ENCODE measurements at regions not wholly inside any gene's neighbourhood (a gene's known extent, or its start where the extent isn't known, plus 50 kb on each side); places are given as distances from the start of the nearest gene placed in this dataset.

GRCh38 chr3:104598848-104599511 lies 767.7 kb upstream of the ALCAM start:
- H3K27ac Mint-ChIP-seq, result no peak overlapping the region
- no peak overlapping the region for H3K4me3 Mint-ChIP-seq
- H3K4me1 Mint-ChIP-seq (ENCODE audit: low read depth), result no peaks in the 10 kb centered on the region
- no peaks in the 10 kb centered on the region for H3K36me3 Mint-ChIP-seq (ENCODE audit: low read depth)
- H3K9me3 Mint-ChIP-seq, result no peaks in the 10 kb centered on the region
- H3K27me3 Mint-ChIP-seq, result peaks cover 3% of the 10 kb centered on the region

- Mint-ChIP-seq H3K27me3 (peaks cover 9% of the 10 kb centered on the region), H3K36me3 (ENCODE audit: low read depth) (no peaks in the 10 kb centered on the region), H3K27ac (no peak overlapping the region), H3K4me1 (ENCODE audit: low read depth) (no peaks in the 10 kb centered on the region), H3K4me3 (no peak overlapping the region), H3K9me3 (no peaks in the 10 kb centered on the region)
Measured at GRCh38 chr3:104604326-104605010, 762.2 kb upstream of the ALCAM start.

- H3K4me1 Mint-ChIP-seq (ENCODE audit: low read depth), result no peaks in the 10 kb centered on the region
- H3K36me3 Mint-ChIP-seq (ENCODE audit: low read depth), result no peaks in the 10 kb centered on the region
- no peak overlapping the region for H3K27ac Mint-ChIP-seq
- peaks cover 12% of the 10 kb centered on the region for H3K27me3 Mint-ChIP-seq
- H3K9me3 Mint-ChIP-seq, result no peaks in the 10 kb centered on the region
- H3K4me3 Mint-ChIP-seq, result no peak overlapping the region
Measured at GRCh38 chr3:104606812-104607211, 759.9 kb upstream of the ALCAM start.

GRCh38 chr3:104610730-104611652 lies 755.7 kb upstream of the ALCAM start:
- Mint-ChIP-seq H3K4me1 (ENCODE audit: low read depth) (no peaks in the 10 kb centered on the region), H3K4me3 (no peak overlapping the region), H3K9me3 (no peaks in the 10 kb centered on the region), H3K27me3 (peaks cover 3% of the 10 kb centered on the region), H3K36me3 (ENCODE audit: low read depth) (no peaks in the 10 kb centered on the region), H3K27ac (no peak overlapping the region)

- Mint-ChIP-seq H3K36me3 (ENCODE audit: low read depth) (no peaks in the 10 kb centered on the region), H3K27me3 (peaks cover 3% of the 10 kb centered on the region), H3K27ac (no peak overlapping the region), H3K4me1 (ENCODE audit: low read depth) (no peaks in the 10 kb centered on the region), H3K9me3 (no peaks in the 10 kb centered on the region), H3K4me3 (no peak overlapping the region)
Measured at GRCh38 chr3:104612218-104612617, 754.5 kb upstream of the ALCAM start.

- no peak overlapping the region for H3K27ac Mint-ChIP-seq
- no peaks in the 10 kb centered on the region for H3K9me3 Mint-ChIP-seq
- peaks cover 3% of the 10 kb centered on the region for H3K27me3 Mint-ChIP-seq
- no peak overlapping the region for H3K4me3 Mint-ChIP-seq
- H3K4me1 Mint-ChIP-seq (ENCODE audit: low read depth), result no peaks in the 10 kb centered on the region
- H3K36me3 Mint-ChIP-seq (ENCODE audit: low read depth), result no peaks in the 10 kb centered on the region
Measured at GRCh38 chr3:104614564-104614963, 752.1 kb upstream of the ALCAM start.

GRCh38 chr3:104628185-104628789 lies 738.4 kb upstream of the ALCAM start:
- H3K4me3 Mint-ChIP-seq, result no peak overlapping the region
- H3K27me3 Mint-ChIP-seq, result peaks cover 1% of the 10 kb centered on the region
- H3K27ac Mint-ChIP-seq, result no peak overlapping the region
- no peaks in the 10 kb centered on the region for H3K4me1 Mint-ChIP-seq (ENCODE audit: low read depth)
- H3K36me3 Mint-ChIP-seq (ENCODE audit: low read depth), result no peaks in the 10 kb centered on the region
- H3K9me3 Mint-ChIP-seq, result no peaks in the 10 kb centered on the region

GRCh38 chr3:104629038-104629437 lies 737.7 kb upstream of the ALCAM start:
- Mint-ChIP-seq H3K36me3 (ENCODE audit: low read depth) (no peaks in the 10 kb centered on the region), H3K4me1 (ENCODE audit: low read depth) (no peaks in the 10 kb centered on the region), H3K4me3 (no peak overlapping the region), H3K9me3 (no peaks in the 10 kb centered on the region), H3K27ac (no peak overlapping the region), H3K27me3 (no peaks in the 10 kb centered on the region)

- no peak overlapping the region for H3K27ac Mint-ChIP-seq
- no peaks in the 10 kb centered on the region for H3K4me1 Mint-ChIP-seq (ENCODE audit: low read depth)
- H3K4me3 Mint-ChIP-seq, result no peak overlapping the region
- H3K27me3 Mint-ChIP-seq, result no peaks in the 10 kb centered on the region
- H3K36me3 Mint-ChIP-seq (ENCODE audit: low read depth), result no peaks in the 10 kb centered on the region
- H3K9me3 Mint-ChIP-seq, result no peaks in the 10 kb centered on the region
Measured at GRCh38 chr3:104631254-104631653, 735.5 kb upstream of the ALCAM start.

- Mint-ChIP-seq H3K27me3 (no peaks in the 10 kb centered on the region), H3K27ac (no peak overlapping the region), H3K4me1 (ENCODE audit: low read depth) (no peaks in the 10 kb centered on the region), H3K9me3 (no peaks in the 10 kb centered on the region), H3K36me3 (ENCODE audit: low read depth) (no peaks in the 10 kb centered on the region), H3K4me3 (no peak overlapping the region)
Measured at GRCh38 chr3:104632521-104632920, 734.2 kb upstream of the ALCAM start.

GRCh38 chr3:104632947-104633346 lies 733.8 kb upstream of the ALCAM start:
- no peak overlapping the region for H3K27ac Mint-ChIP-seq
- no peaks in the 10 kb centered on the region for H3K27me3 Mint-ChIP-seq
- H3K9me3 Mint-ChIP-seq, result peaks cover 2% of the 10 kb centered on the region
- H3K4me3 Mint-ChIP-seq, result no peak overlapping the region
- H3K4me1 Mint-ChIP-seq (ENCODE audit: low read depth), result no peaks in the 10 kb centered on the region
- H3K36me3 Mint-ChIP-seq (ENCODE audit: low read depth), result no peaks in the 10 kb centered on the region

- Mint-ChIP-seq H3K4me1 (ENCODE audit: low read depth) (no peaks in the 10 kb centered on the region), H3K4me3 (no peak overlapping the region), H3K27me3 (no peaks in the 10 kb centered on the region), H3K27ac (no peak overlapping the region), H3K9me3 (peaks cover 10% of the 10 kb centered on the region), H3K36me3 (ENCODE audit: low read depth) (no peaks in the 10 kb centered on the region)
Measured at GRCh38 chr3:104635872-104636580, 730.7 kb upstream of the ALCAM start.

- Mint-ChIP-seq H3K4me1 (ENCODE audit: low read depth) (no peaks in the 10 kb centered on the region), H3K27ac (no peak overlapping the region), H3K27me3 (no peaks in the 10 kb centered on the region), H3K9me3 (peaks cover 10% of the 10 kb centered on the region), H3K36me3 (ENCODE audit: low read depth) (no peaks in the 10 kb centered on the region), H3K4me3 (no peak overlapping the region)
Measured at GRCh38 chr3:104642827-104643226, 723.9 kb upstream of the ALCAM start.

GRCh38 chr3:104646196-104646595 lies 720.5 kb upstream of the ALCAM start:
- Mint-ChIP-seq H3K9me3 (no peaks in the 10 kb centered on the region), H3K4me1 (ENCODE audit: low read depth) (no peaks in the 10 kb centered on the region), H3K27ac (no peak overlapping the region), H3K4me3 (no peak overlapping the region), H3K36me3 (ENCODE audit: low read depth) (no peaks in the 10 kb centered on the region), H3K27me3 (no peaks in the 10 kb centered on the region)

Data from stimulated activated naive CD8-positive, alpha-beta T cell treated with anti-CD3 and anti-CD28 coated beads, Interleukin-15, Interleukin-2, amounts not matched to agents 100 ng/mL and 50 ng/mL, for 24 hours (primary cell).